ENCODE measurements at regions not wholly inside any gene's neighbourhood (a gene's known extent, or its start where the extent isn't known, plus 50 kb on each side); places are given as distances from the start of the nearest gene placed in this dataset.

DNA sequence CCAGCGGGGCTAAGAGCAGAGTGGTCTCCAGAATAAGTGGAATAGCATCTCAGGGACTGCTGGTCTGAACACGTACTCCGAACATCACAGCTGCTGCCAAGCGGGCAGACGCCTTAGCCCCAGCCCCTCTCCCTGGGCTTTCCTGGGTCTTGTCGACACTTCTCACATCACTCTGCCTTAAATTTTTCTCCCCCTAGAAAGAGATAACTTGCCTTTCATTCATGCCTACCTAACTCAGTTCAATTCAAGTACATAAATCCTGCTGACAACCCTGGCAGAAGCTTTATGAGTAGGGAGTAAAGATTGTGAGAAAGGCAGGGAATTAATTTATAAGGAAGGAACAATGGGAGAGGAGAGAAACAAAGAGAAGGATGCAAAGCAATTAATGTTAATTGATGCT is 202.9 kb upstream of the TNP1 start:
- Histone ChIP-seq H3K27ac (no peak overlapping the region), H3K4me1 (no peaks in the 10 kb centered on the region), H3K4me3 (no peak overlapping the region), H3K36me3 (no peaks in the 10 kb centered on the region), H3K27me3 (no peaks in the 10 kb centered on the region), H3K9me3 (no peaks in the 10 kb centered on the region)
- intact Hi-C loops (cut with DNase I), result no loop called here
- TF ChIP-seq, protein P1, sequence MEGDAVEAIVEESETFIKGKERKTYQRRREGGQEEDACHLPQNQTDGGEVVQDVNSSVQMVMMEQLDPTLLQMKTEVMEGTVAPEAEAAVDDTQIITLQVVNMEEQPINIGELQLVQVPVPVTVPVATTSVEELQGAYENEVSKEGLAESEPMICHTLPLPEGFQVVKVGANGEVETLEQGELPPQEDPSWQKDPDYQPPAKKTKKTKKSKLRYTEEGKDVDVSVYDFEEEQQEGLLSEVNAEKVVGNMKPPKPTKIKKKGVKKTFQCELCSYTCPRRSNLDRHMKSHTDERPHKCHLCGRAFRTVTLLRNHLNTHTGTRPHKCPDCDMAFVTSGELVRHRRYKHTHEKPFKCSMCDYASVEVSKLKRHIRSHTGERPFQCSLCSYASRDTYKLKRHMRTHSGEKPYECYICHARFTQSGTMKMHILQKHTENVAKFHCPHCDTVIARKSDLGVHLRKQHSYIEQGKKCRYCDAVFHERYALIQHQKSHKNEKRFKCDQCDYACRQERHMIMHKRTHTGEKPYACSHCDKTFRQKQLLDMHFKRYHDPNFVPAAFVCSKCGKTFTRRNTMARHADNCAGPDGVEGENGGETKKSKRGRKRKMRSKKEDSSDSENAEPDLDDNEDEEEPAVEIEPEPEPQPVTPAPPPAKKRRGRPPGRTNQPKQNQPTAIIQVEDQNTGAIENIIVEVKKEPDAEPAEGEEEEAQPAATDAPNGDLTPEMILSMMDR (IDR thresholded peaks at IDR 0.05), result no peak
- no peak for TF ChIP-seq POLR2A (IDR thresholded peaks at IDR 0.05)
- WGBS (ENCODE audit: insufficient coverage, low coverage, low lambda C conversion rate, missing lambda C conversion rate), result 75% methylated on average over 6 of the region's 6 CpGs
- DNase-seq (no peak), ATAC-seq (no peak)

DNA sequence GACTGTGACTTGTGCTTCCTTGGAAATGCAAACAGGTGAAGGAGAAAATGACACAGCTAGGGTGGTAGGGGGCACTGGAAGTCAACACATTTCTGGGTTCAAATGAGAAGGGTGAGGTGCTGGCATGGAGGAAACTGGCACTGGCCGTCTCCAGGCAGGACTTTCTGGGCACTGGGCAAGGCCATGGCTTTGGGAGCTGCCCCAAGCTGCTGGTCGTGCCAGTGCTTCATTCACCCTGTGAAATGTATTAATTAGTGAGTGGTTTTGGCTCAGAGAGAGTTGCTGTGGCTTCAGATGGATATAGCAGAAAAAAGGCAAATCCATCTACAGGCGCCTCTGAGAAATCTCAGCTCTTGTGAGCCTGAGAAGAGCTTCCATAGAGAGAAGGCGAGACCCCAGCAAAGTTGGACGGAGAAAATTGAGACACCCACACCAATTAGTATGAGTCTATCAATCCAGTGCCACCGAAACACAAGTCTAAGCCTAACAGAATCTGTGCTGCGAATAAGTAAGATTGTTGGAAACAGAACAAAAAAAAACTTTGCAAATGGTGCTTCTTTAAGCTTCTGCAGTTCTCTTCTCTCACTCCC is 202.1 kb upstream of the TNP1 start:
- H3K27ac ChIP-seq, result no peak overlapping the region
- intact Hi-C loops (cut with DNase I), result no loop called here
- no peaks in the 10 kb centered on the region for H3K4me1 ChIP-seq
- DNase-seq (no peak), ATAC-seq (no peak)
- no peaks in the 10 kb centered on the region for H3K9me3 ChIP-seq
- 78% methylated on average over 7 of the region's 7 CpGs for WGBS (ENCODE audit: insufficient coverage, low coverage, low lambda C conversion rate, missing lambda C conversion rate)
- no peaks in the 10 kb centered on the region for H3K27me3 ChIP-seq
- no peaks in the 10 kb centered on the region for H3K36me3 ChIP-seq
- H3K4me3 ChIP-seq, result no peak overlapping the region
- no peak for TF ChIP-seq POLR2A (IDR thresholded peaks at IDR 0.05)
- TF ChIP-seq, protein P1 (IDR thresholded peaks at IDR 0.05), result no peak

DNA sequence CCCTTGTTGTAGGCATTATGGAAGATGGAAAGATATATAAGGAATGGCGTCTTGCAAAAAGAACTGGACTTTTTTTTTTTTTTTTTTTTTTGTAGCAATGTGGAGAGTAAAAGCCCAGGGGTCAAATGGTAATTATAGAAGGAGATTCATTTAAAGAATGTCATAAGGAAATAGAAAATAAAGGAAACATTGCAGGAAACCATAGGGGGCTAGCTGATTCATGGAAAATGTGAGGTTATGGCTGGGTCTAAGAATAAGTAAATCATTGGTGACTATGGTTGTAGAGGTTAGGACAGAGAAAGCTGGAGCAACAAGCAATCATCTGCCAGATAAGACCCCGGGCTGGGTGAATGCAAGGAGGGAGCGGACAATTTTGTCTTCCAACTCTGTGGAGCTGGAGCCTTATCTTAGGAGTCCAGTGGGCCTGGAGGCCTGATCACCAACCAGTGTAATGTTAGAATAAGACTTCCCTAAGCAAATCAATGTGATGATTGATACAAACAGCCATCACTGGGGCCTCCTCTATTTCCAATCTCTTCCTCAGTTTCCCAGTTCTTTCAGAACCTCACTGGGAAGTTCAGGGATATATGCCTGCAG is 201.2 kb upstream of the TNP1 start:
- Histone ChIP-seq H3K27me3 (no peaks in the 10 kb centered on the region), H3K36me3 (no peaks in the 10 kb centered on the region), H3K9me3 (no peaks in the 10 kb centered on the region), H3K4me1 (no peaks in the 10 kb centered on the region), H3K4me3 (no peak overlapping the region), H3K27ac (no peak overlapping the region)
- 60% methylated on average over 2 of the region's 3 CpGs for WGBS (ENCODE audit: insufficient coverage, low coverage, low lambda C conversion rate, missing lambda C conversion rate)
- no peak for TF ChIP-seq POLR2A (IDR thresholded peaks at IDR 0.05)
- TF ChIP-seq, protein P1 (IDR thresholded peaks at IDR 0.05), result no peak
- DNase-seq, result no peak
- intact Hi-C loops (cut with DNase I), result no loop called here
- ATAC-seq, result no peak

DNA sequence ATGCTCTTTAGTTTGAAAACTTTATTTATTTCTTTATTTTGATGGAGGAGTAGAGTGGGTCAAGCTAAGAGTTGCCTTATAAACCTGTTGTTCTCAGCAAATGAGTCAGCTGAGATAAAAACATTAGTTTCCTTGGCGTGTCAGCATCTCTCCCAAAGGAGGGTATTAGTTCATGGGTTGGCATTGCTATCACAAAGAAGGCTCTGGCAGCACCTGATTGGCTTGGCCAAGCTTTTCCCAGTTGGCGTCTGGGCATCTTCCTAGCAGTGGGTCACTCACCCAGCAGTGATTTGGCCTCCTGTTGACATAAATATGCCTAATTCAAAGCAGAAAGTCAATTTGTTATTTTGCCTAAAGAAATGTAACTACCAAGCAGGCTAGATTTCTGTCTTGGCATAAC is 200.7 kb upstream of the TNP1 start:
- H3K36me3 ChIP-seq, result no peaks in the 10 kb centered on the region
- WGBS (ENCODE audit: insufficient coverage, low coverage, low lambda C conversion rate, missing lambda C conversion rate), result 88% methylated on average over 2 of the region's 2 CpGs
- H3K4me3 ChIP-seq, result no peak overlapping the region
- H3K27me3 ChIP-seq, result no peaks in the 10 kb centered on the region
- no peak for TF ChIP-seq POLR2A (IDR thresholded peaks at IDR 0.05)
- TF ChIP-seq, protein P1 (IDR thresholded peaks at IDR 0.05), result no peak
- H3K9me3 ChIP-seq, result no peaks in the 10 kb centered on the region
- no peaks in the 10 kb centered on the region for H3K4me1 ChIP-seq
- no peak overlapping the region for H3K27ac ChIP-seq
- DNase-seq (no peak), ATAC-seq (no peak)
- intact Hi-C loops (cut with DNase I), result no loop called here
